ENCODE measurements at regions not wholly inside any gene's neighbourhood (a gene's known extent, or its start where the extent isn't known, plus 50 kb on each side); places are given as distances from the start of the nearest gene placed in this dataset.

- H3K27ac ChIP-seq = no peak overlapping the region
- ChIA-PET POLR2A (ENCODE audit: unreplicated experiment) (no interaction called here), CTCF (no interaction called here)
- no peaks in the 10 kb centered on the region for H3K4me1 ChIP-seq (replicated peaks; ENCODE audit: insufficient read depth)
- peaks cover 5% of the 10 kb centered on the region for H3K9me3 ChIP-seq (ENCODE audit: insufficient read depth, low read depth)
- H3K4me3 ChIP-seq = no peak overlapping the region
- no peak for DNase-seq
- TF ChIP-seq EZH2 (IDR thresholded peaks at IDR 0.05; ENCODE audit: low read depth) = no peak
- TF ChIP-seq, protein P1, sequence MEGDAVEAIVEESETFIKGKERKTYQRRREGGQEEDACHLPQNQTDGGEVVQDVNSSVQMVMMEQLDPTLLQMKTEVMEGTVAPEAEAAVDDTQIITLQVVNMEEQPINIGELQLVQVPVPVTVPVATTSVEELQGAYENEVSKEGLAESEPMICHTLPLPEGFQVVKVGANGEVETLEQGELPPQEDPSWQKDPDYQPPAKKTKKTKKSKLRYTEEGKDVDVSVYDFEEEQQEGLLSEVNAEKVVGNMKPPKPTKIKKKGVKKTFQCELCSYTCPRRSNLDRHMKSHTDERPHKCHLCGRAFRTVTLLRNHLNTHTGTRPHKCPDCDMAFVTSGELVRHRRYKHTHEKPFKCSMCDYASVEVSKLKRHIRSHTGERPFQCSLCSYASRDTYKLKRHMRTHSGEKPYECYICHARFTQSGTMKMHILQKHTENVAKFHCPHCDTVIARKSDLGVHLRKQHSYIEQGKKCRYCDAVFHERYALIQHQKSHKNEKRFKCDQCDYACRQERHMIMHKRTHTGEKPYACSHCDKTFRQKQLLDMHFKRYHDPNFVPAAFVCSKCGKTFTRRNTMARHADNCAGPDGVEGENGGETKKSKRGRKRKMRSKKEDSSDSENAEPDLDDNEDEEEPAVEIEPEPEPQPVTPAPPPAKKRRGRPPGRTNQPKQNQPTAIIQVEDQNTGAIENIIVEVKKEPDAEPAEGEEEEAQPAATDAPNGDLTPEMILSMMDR (conservative IDR thresholded peaks at IDR 0.05) = no peak
- no peaks in the 10 kb centered on the region for H3K36me3 ChIP-seq (ENCODE audit: low read depth)
- intact Hi-C loops (cut with micrococcal nuclease; ENCODE audit: unreplicated experiment) = no loop called here
- H4K20me1 ChIP-seq (ENCODE audit: insufficient read depth) = no peaks in the 10 kb centered on the region
- no peaks in the 10 kb centered on the region for H3K79me2 ChIP-seq (ENCODE audit: low read depth)
- H3K4me2 ChIP-seq = no peak overlapping the region
- no peak overlapping the region for H2AFZ ChIP-seq
- BruUV-seq (replicated peaks) = no TSS peak
- no peaks in the 10 kb centered on the region for H3F3A ChIP-seq (ENCODE audit: insufficient read depth, low read depth)
- H3K27me3 ChIP-seq (ENCODE audit: insufficient read depth, low read depth) = no peaks in the 10 kb centered on the region
- peaks cover 4% of the 10 kb centered on the region; the same call in 1 of the 2 replicates for H3K9me2 ChIP-seq (ENCODE audit: insufficient read depth)
These were observed 83.2 kb downstream of the ALG10B start for GRCh38 chr12:38399711-38400206.

DNA sequence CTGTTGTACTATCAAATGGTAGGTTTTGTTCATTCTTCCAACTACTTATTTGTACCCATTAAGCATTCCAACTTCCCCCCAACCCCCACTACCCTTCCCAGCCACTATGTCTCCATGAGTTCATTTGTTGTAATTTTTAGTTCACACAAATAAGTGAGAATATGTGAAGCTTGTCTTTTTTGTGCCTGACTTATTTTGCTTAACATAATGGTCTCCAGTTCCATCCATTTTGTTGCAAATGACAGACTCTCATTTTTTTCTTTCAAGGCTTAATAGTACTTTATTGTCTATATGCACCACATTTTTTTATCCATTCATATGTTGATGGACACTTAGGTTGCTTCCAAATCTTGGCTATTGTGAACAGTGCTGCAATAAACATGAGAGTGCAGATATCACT lies 86.2 kb downstream of the ALG10B start:
- intact Hi-C loops (cut with micrococcal nuclease; ENCODE audit: unreplicated experiment) = no loop called here
- H2AFZ ChIP-seq = no peak overlapping the region
- no peaks in the 10 kb centered on the region for H3K27me3 ChIP-seq (ENCODE audit: insufficient read depth, low read depth)
- ChIA-PET POLR2A (ENCODE audit: unreplicated experiment) (no interaction called here), CTCF (no interaction called here)
- no peak overlapping the region for H3K4me3 ChIP-seq
- H3K27ac ChIP-seq = no peak overlapping the region
- H3K36me3 ChIP-seq (ENCODE audit: low read depth) = no peaks in the 10 kb centered on the region
- TF ChIP-seq EZH2 (IDR thresholded peaks at IDR 0.05; ENCODE audit: low read depth) = no peak
- TF ChIP-seq, protein P1 (conservative IDR thresholded peaks at IDR 0.05) = no peak
- no peaks in the 10 kb centered on the region for H3F3A ChIP-seq (ENCODE audit: insufficient read depth, low read depth)
- no peaks in the 10 kb centered on the region for H3K4me1 ChIP-seq (replicated peaks; ENCODE audit: insufficient read depth)
- BruUV-seq (replicated peaks) = no TSS peak
- H3K79me2 ChIP-seq (ENCODE audit: low read depth) = no peaks in the 10 kb centered on the region
- no peak for DNase-seq
- H3K9me2 ChIP-seq (ENCODE audit: insufficient read depth) = no peaks in the 10 kb centered on the region
- H3K9me3 ChIP-seq (ENCODE audit: insufficient read depth, low read depth) = peaks cover 5% of the 10 kb centered on the region; the same call in 1 of the 2 replicates
- no peaks in the 10 kb centered on the region for H4K20me1 ChIP-seq (ENCODE audit: insufficient read depth)
- no peak overlapping the region for H3K4me2 ChIP-seq

DNA sequence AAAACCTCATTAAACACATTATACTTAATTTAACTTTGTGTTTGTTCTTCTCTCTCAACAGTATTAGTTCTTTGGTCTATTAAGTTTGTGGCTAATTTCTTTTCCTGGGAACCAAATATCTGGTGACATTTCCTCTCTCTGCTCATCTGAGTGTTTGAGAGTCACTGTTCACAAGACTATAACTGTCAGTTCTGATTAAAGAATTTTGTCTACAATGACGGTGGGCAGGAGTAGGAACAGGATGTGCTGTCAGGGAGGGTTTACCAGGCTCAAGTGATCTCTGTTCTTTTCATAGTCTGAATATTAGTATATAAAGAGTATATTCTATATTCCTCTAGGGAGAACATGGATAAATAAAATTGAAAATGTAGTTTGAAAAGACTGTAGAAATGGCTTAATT lies 92.9 kb downstream of the ALG10B start:
- H3K4me2 ChIP-seq = no peak overlapping the region
- ChIA-PET POLR2A (ENCODE audit: unreplicated experiment) (no interaction called here), CTCF (no interaction called here)
- intact Hi-C loops (cut with micrococcal nuclease; ENCODE audit: unreplicated experiment) = no loop called here
- H4K20me1 ChIP-seq (ENCODE audit: insufficient read depth) = no peaks in the 10 kb centered on the region
- H3K79me2 ChIP-seq (ENCODE audit: low read depth) = no peaks in the 10 kb centered on the region
- DNase-seq = no peak
- H3K9me2 ChIP-seq (ENCODE audit: insufficient read depth) = no peaks in the 10 kb centered on the region
- no peaks in the 10 kb centered on the region for H3K27me3 ChIP-seq (ENCODE audit: insufficient read depth, low read depth)
- BruUV-seq (replicated peaks) = no TSS peak
- no peak overlapping the region for H3K4me3 ChIP-seq
- no peaks in the 10 kb centered on the region for H3K4me1 ChIP-seq (replicated peaks; ENCODE audit: insufficient read depth)
- TF ChIP-seq EZH2 (IDR thresholded peaks at IDR 0.05; ENCODE audit: low read depth) = no peak
- TF ChIP-seq, protein P1 (conservative IDR thresholded peaks at IDR 0.05) = no peak
- H3K27ac ChIP-seq = no peak overlapping the region
- no peak overlapping the region; the same call in 1 of the 2 replicates for H2AFZ ChIP-seq
- no peaks in the 10 kb centered on the region for H3K36me3 ChIP-seq (ENCODE audit: low read depth)
- H3F3A ChIP-seq (ENCODE audit: insufficient read depth, low read depth) = no peaks in the 10 kb centered on the region
- H3K9me3 ChIP-seq (ENCODE audit: insufficient read depth, low read depth) = no peaks in the 10 kb centered on the region

Measured in PC-9 (cell line).